ENCODE measurements at regions not wholly inside any gene's neighbourhood (a gene's known extent, or its start where the extent isn't known, plus 50 kb on each side); places are given as distances from the start of the nearest gene placed in this dataset.

- peaks cover 28% of the 10 kb centered on the region for H3K9me3 ChIP-seq (replicated peaks)
- no peak overlapping the region for H3K27ac ChIP-seq (replicated peaks)
- no peaks in the 10 kb centered on the region for H3K4me1 ChIP-seq
- no peak overlapping the region for H3K4me3 ChIP-seq
- DNase-seq = no peak
- no peak for TF ChIP-seq CTCF (IDR thresholded peaks at IDR 0.05; ENCODE audit: borderline replicate concordance)
- H3K27me3 ChIP-seq (ENCODE audit: low read depth) = no peaks in the 10 kb centered on the region
- intact Hi-C loops (cut with micrococcal nuclease) = no loop called here
- no peaks in the 10 kb centered on the region for H3K36me3 ChIP-seq
These were observed 2244.0 kb upstream of the ACO1 start for GRCh38 chr9:30140407-30140806.

GRCh38 chr9:30160570-30160969, 2223.9 kb upstream of the ACO1 start:
- H3K36me3 ChIP-seq = no peaks in the 10 kb centered on the region
- intact Hi-C loops (cut with micrococcal nuclease) = no loop called here
- no peak for TF ChIP-seq CTCF (IDR thresholded peaks at IDR 0.05; ENCODE audit: borderline replicate concordance)
- H3K4me1 ChIP-seq = no peaks in the 10 kb centered on the region
- no peaks in the 10 kb centered on the region for H3K27me3 ChIP-seq (ENCODE audit: low read depth)
- H3K27ac ChIP-seq (replicated peaks) = no peak overlapping the region
- no peak overlapping the region for H3K4me3 ChIP-seq
- DNase-seq = no peak
- H3K9me3 ChIP-seq (replicated peaks) = peaks cover 8% of the 10 kb centered on the region

- no peaks in the 10 kb centered on the region for H3K4me1 ChIP-seq
- no peak overlapping the region for H3K4me3 ChIP-seq
- no peak for DNase-seq
- TF ChIP-seq CTCF (IDR thresholded peaks at IDR 0.05; ENCODE audit: borderline replicate concordance) = no peak
- no peaks in the 10 kb centered on the region for H3K27me3 ChIP-seq (ENCODE audit: low read depth)
- intact Hi-C loops (cut with micrococcal nuclease) = no loop called here
- H3K36me3 ChIP-seq = no peaks in the 10 kb centered on the region
- no peak overlapping the region for H3K27ac ChIP-seq (replicated peaks)
- H3K9me3 ChIP-seq (replicated peaks) = peaks cover 21% of the 10 kb centered on the region
These were observed 2212.2 kb upstream of the ACO1 start for GRCh38 chr9:30172206-30172605.

- Histone ChIP-seq H3K27me3 (ENCODE audit: low read depth) (no peaks in the 10 kb centered on the region), H3K36me3 (no peaks in the 10 kb centered on the region), H3K27ac (replicated peaks) (no peak overlapping the region), H3K4me3 (no peak overlapping the region), H3K9me3 (replicated peaks) (peaks cover 8% of the 10 kb centered on the region), H3K4me1 (no peaks in the 10 kb centered on the region)
- TF ChIP-seq CTCF (IDR thresholded peaks at IDR 0.05; ENCODE audit: borderline replicate concordance) = no peak
- DNase-seq = no peak
- intact Hi-C loops (cut with micrococcal nuclease) = loop anchor here (5.0 kb wide), 1 partner anchor 51 kb away; no protein-coding TSS in a partner anchor
These were observed 2205.8 kb upstream of the ACO1 start for GRCh38 chr9:30178610-30179009.

GRCh38 chr9:30193421-30193820, 2191.0 kb upstream of the ACO1 start:
- Histone ChIP-seq H3K27me3 (ENCODE audit: low read depth) (no peaks in the 10 kb centered on the region), H3K4me3 (no peak overlapping the region), H3K27ac (replicated peaks) (no peak overlapping the region), H3K36me3 (no peaks in the 10 kb centered on the region), H3K9me3 (replicated peaks) (peaks cover 28% of the 10 kb centered on the region), H3K4me1 (no peaks in the 10 kb centered on the region)
- no peak for TF ChIP-seq CTCF (IDR thresholded peaks at IDR 0.05; ENCODE audit: borderline replicate concordance)
- no peak for DNase-seq
- intact Hi-C loops (cut with micrococcal nuclease) = no loop called here

- no peaks in the 10 kb centered on the region for H3K4me1 ChIP-seq
- H3K27ac ChIP-seq (replicated peaks) = no peak overlapping the region
- peaks cover 11% of the 10 kb centered on the region for H3K9me3 ChIP-seq (replicated peaks)
- no peaks in the 10 kb centered on the region for H3K36me3 ChIP-seq
- no peaks in the 10 kb centered on the region for H3K27me3 ChIP-seq (ENCODE audit: low read depth)
- no peak for DNase-seq
- no peak for TF ChIP-seq CTCF (IDR thresholded peaks at IDR 0.05; ENCODE audit: borderline replicate concordance)
- H3K4me3 ChIP-seq = no peak overlapping the region
- intact Hi-C loops (cut with micrococcal nuclease) = no loop called here
These were observed 2187.5 kb upstream of the ACO1 start for GRCh38 chr9:30196941-30197340.

All from left ventricle myocardium inferior (tissue), 1 donor.